ENCODE measurements at regions not wholly inside any gene's neighbourhood (a gene's known extent, or its start where the extent isn't known, plus 50 kb on each side); places are given as distances from the start of the nearest gene placed in this dataset.

- ChIA-PET RAD21 (ENCODE audit: unreplicated experiment) (no interaction called here), CTCF (no interaction called here), POLR2A (no interaction called here), SMC1A (ENCODE audit: uncharacterized antibody, unreplicated experiment) (no interaction called here)
- 0% methylated on average over 1 of the region's 1 CpG for WGBS (ENCODE audit: insufficient coverage, insufficient replicate concordance, low lambda C conversion rate, missing lambda C conversion rate)
- no peak for ATAC-seq
- Histone ChIP-seq H3K4me1 (ENCODE audit: control insufficient read depth, insufficient read depth, low read length) (no peaks in the 10 kb centered on the region), H3K4me3 (no peak overlapping the region), H3K4me2 (ENCODE audit: control insufficient read depth, insufficient read depth) (no peak overlapping the region), H2AFZ (ENCODE audit: control insufficient read depth, low read depth, low read length) (no peak overlapping the region), H4K20me1 (ENCODE audit: control insufficient read depth, insufficient read depth) (no peaks in the 10 kb centered on the region), H3K27ac (ENCODE audit: control insufficient read depth, insufficient read depth) (no peak overlapping the region), H3K79me2 (ENCODE audit: control insufficient read depth, insufficient read depth, low read length) (no peaks in the 10 kb centered on the region), H3K9ac (ENCODE audit: control insufficient read depth, insufficient read depth, low read length) (no peak overlapping the region), H3K27me3 (replicated peaks in 1 of 2; ENCODE audit: control insufficient read depth in 2 of 2, insufficient read depth in 2 of 2, low read length in 1 of 2) (no peaks in the 10 kb centered on the region), H3K36me3 (ENCODE audit: control insufficient read depth in 2 of 2, insufficient read depth in 2 of 2, low read length in 1 of 2) (no peaks in the 10 kb centered on the region), H3K9me3 (replicated peaks; ENCODE audit: control insufficient read depth, insufficient read depth, low read length) (no peaks in the 10 kb centered on the region)
- no TSS peak for BruUV-seq (replicated peaks)
- FAIRE-seq: no peak
- in situ Hi-C loops (cut with MboI) (no loop called here), intact Hi-C loops (cut with micrococcal nuclease; ENCODE audit: unreplicated experiment) (no loop called here)
- DNase-seq (ENCODE audit: low read depth, low spot score): no peak
- TF ChIP-seq IRF4 (IDR thresholded peaks at IDR 0.05; ENCODE audit: low read depth, low read length) (no peak), NR2C1 (IDR thresholded peaks at IDR 0.05) (no peak), NFYA (IDR thresholded peaks at IDR 0.05; ENCODE audit: borderline replicate concordance, low read depth, low read length) (no peak), BMI1 (IDR thresholded peaks at IDR 0.05; ENCODE audit: borderline replicate concordance) (no peak), HDAC6 (IDR thresholded peaks at IDR 0.05; ENCODE audit: unreplicated experiment) (no peak), YBX1 (IDR thresholded peaks at IDR 0.05) (no peak), SMC3 (IDR thresholded peaks at IDR 0.05; ENCODE audit: borderline replicate concordance, low read length) (no peak), TCF12 (IDR thresholded peaks at IDR 0.05; ENCODE audit: low read depth, low read length) (no peak), RB1 (IDR thresholded peaks at IDR 0.05; ENCODE audit: borderline replicate concordance) (no peak), BCL11A (IDR thresholded peaks at IDR 0.05; ENCODE audit: low read depth, low read length) (no peak), CHD2 (IDR thresholded peaks at IDR 0.05; ENCODE audit: borderline replicate concordance, low read depth, low read length) (no peak), IRF3 (IDR thresholded peaks at IDR 0.05) (no peak)
These were observed 289.8 kb downstream of the GRIN2B start for GRCh38 chr12:13691598-13691997.

All from GM12878 (cell line).